D721Med (cell line): ENCODE measurements at regions not wholly inside any gene's neighbourhood (a gene's known extent, or its start where the extent isn't known, plus 50 kb on each side); places are given as distances from the start of the nearest gene placed in this dataset.

ENCODE experiments used
- DNase-seq: peaks from one replicate; pipeline ENCODE4 v3.0.0; 2011; ENCODE audit warnings: low spot score; ENCODE audit not compliant: insufficient read length
- FAIRE-seq: peaks from 2 replicates; lab custom pipeline; 2011; peaks lifted over from hg19 to GRCh38; lab: Jason Lieb, UNC
- CTCF ChIP-seq: IDR thresholded peaks from 2 replicates; pipeline ENCODE4 v1.5.1; 2012; ENCODE audit warnings: mild to moderate bottlenecking, control low read depth; ENCODE audit not compliant: insufficient read depth; ENCODE audit errors: missing control alignments

DNA sequence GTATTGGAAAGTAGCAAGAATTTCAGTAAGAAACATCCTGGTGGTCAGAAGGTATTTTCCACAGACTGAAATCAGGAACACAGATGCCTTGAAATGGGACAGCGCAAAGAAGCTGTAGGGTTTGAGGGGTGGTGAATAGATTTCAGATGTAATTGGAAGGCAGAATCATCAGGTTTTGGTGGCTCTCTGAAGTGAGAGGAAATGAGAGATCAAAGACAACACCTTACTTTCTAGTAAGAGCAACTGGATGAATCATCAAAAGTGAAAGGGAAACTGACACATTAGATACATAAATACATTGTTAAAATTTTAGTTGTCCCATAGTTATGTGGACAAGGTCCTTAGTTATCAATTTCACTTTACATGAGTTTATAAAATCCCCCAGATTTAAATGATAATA is 188.2 kb upstream of the SLC27A6 start:
- no peak for FAIRE-seq
- no peak for TF ChIP-seq CTCF
- no peak for DNase-seq

DNA sequence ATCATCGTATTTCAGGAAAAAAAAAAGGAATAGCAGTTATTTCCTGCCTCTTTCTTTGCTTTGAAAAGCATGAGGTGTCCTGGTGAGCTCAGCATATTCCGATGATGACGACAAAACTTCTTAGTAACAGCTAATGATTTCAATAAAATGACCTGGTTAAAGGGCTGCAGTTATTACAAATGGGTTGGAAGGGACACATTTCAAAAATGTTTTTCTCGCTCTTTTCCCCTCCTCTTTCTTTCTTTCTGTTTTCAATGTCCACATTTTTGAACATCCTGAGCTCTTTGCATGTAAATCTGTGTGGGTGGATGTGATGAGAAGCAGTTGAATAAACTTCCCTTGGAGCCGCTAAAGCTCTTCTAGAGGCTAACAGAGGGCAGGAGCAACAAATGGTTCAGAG is 186.8 kb upstream of the SLC27A6 start:
- DNase-seq, result no peak
- no peak for FAIRE-seq
- no peak for TF ChIP-seq CTCF

DNA sequence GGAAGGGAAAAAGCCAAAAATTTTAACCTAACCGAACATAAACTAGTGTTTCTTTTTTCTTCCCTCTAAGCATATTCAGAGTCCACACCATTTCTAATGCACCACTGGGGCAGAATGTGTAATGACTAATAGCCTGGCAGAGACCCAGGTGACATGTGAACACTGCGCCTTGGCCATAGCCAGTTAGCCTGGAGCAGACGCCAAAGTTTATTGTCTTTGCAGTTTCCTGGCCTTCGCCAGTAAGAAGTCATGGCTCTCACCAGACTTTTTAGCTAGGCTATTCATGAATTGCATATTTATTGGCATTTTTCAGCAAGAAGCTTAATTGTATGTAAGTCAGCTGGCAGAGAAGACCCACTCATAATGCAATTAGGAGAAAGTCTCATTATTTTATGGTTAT is 182.8 kb upstream of the SLC27A6 start:
- FAIRE-seq (no peak), DNase-seq (no peak)
- TF ChIP-seq CTCF, result no peak

GRCh38 chr5:128784726-128785125 is 180.6 kb upstream of the SLC27A6 start:
- FAIRE-seq, result no peak
- TF ChIP-seq CTCF, result no peak
- DNase-seq, result no peak

- FAIRE-seq, result no peak
- no peak for DNase-seq
- TF ChIP-seq CTCF, result no peak
Measured at GRCh38 chr5:128791312-128791711, 174.0 kb upstream of the SLC27A6 start.

GRCh38 chr5:128796506-128796905 is 168.8 kb upstream of the SLC27A6 start:
- no peak for TF ChIP-seq CTCF
- DNase-seq (no peak), FAIRE-seq (no peak)

DNA sequence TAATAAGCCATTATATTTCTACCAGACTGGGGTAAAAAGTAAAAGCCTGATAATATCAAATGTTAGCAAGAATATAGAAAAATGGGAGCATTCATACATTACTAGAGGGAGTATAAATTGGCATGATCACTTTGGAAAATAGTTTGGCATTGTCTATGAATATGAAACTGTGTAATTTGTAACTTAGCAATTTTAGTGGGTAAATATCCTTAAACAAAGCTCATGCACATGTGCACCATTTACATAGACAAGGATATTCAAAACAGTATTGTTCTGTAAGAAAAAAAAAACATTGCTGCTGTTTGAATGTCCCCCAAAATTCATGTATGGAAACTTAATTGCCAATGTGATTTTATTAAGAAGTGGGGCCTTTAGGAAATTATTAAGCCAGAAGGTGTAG is 166.4 kb upstream of the SLC27A6 start:
- FAIRE-seq (no peak), DNase-seq (no peak)
- no peak for TF ChIP-seq CTCF
